Stimulated activated memory B cell treated with anti-CD40 and anti-IgM and Interleukin-4, amounts not matched to agents 10 μg/mL and 1 μg/mL and 100 μg/mL, for 72 hours (primary cell): ENCODE measurements at regions not wholly inside any gene's neighbourhood (a gene's known extent, or its start where the extent isn't known, plus 50 kb on each side); places are given as distances from the start of the nearest gene placed in this dataset.

Experiments used
- ATAC-seq: fragments of 150-1000 bp; cut with Tn5 transposase; 2 replicates; pipeline ENCODE4 v1.10.0; 2021
- H3K27ac Mint-ChIP-seq: one replicate; pipeline ENCODE4 v1.8.0; 2022; ENCODE audit warnings: mild to moderate bottlenecking, mixed read lengths
- H3K27me3 Mint-ChIP-seq: one replicate; pipeline ENCODE4 v1.8.0; 2022; ENCODE audit warnings: mixed read lengths
- H3K36me3 Mint-ChIP-seq: one replicate; pipeline ENCODE4 v1.8.0; 2022; ENCODE audit warnings: mixed read lengths
- H3K4me1 Mint-ChIP-seq: one replicate; pipeline ENCODE4 v1.8.0; 2022; ENCODE audit warnings: mixed read lengths
- H3K4me3 Mint-ChIP-seq: one replicate; pipeline ENCODE4 v1.8.0; 2022; ENCODE audit warnings: mild to moderate bottlenecking, moderate library complexity, mixed read lengths
- H3K9me3 Mint-ChIP-seq: one replicate; pipeline ENCODE4 v1.8.0; 2022; ENCODE audit warnings: mixed read lengths

- H3K4me3 Mint-ChIP-seq = no peak overlapping the region
- no peak overlapping the region for H3K27ac Mint-ChIP-seq
- no peaks in the 10 kb centered on the region for H3K27me3 Mint-ChIP-seq
These were observed 144.6 kb downstream of the TPH2 start for GRCh38 chr12:72082986-72083820.

GRCh38 chr12:72084061-72084460, 145.4 kb downstream of the TPH2 start:
- H3K9me3 Mint-ChIP-seq = peaks cover 3% of the 10 kb centered on the region
- H3K4me1 Mint-ChIP-seq = no peaks in the 10 kb centered on the region
- H3K27ac Mint-ChIP-seq = no peak overlapping the region
- H3K27me3 Mint-ChIP-seq = no peaks in the 10 kb centered on the region
- no peak overlapping the region for H3K4me3 Mint-ChIP-seq
- H3K36me3 Mint-ChIP-seq = no peaks in the 10 kb centered on the region
- no peak for ATAC-seq

More at GRCh38 chr12:72082986-72083820, 144.6 kb downstream of the TPH2 start:
- Mint-ChIP-seq H3K4me1 (no peaks in the 10 kb centered on the region), H3K36me3 (no peaks in the 10 kb centered on the region), H3K9me3 (peaks cover 3% of the 10 kb centered on the region)
- no peak for ATAC-seq

DNA sequence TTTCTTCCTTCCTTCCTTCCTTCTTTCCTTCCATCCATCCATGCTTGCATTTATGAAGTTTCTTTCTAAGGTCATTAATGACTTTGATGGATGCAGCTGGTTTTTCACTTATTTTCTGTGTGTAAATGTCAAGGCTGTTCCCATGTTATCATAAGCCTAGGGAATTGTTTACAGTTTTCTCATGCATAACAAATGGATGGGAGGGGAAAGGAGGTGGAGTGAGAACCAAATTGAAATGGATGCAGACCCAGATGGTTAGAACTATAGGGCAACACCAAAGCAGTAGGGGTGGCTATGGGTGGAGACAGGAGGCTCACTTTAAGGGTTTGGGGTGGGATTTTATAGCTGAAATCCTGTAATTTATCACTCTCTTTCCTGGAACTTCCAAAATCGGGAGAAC, 146.2 kb downstream of the TPH2 start:
- H3K4me3 Mint-ChIP-seq = no peak overlapping the region
- H3K27ac Mint-ChIP-seq = no peak overlapping the region
- H3K9me3 Mint-ChIP-seq = no peaks in the 10 kb centered on the region
- ATAC-seq = no peak
- no peaks in the 10 kb centered on the region for H3K4me1 Mint-ChIP-seq
- H3K36me3 Mint-ChIP-seq = no peaks in the 10 kb centered on the region
- no peaks in the 10 kb centered on the region for H3K27me3 Mint-ChIP-seq

- Mint-ChIP-seq H3K27ac (no peak overlapping the region), H3K4me3 (no peak overlapping the region), H3K36me3 (no peaks in the 10 kb centered on the region), H3K27me3 (no peaks in the 10 kb centered on the region), H3K4me1 (no peaks in the 10 kb centered on the region), H3K9me3 (peaks cover 11% of the 10 kb centered on the region)
- no peak for ATAC-seq
These were observed 151.0 kb downstream of the TPH2 start for GRCh38 chr12:72089678-72090077.

- Mint-ChIP-seq H3K27ac (no peak overlapping the region), H3K36me3 (no peaks in the 10 kb centered on the region), H3K4me3 (no peak overlapping the region), H3K27me3 (no peaks in the 10 kb centered on the region), H3K4me1 (no peaks in the 10 kb centered on the region), H3K9me3 (peaks cover 11% of the 10 kb centered on the region)
- no peak for ATAC-seq
These were observed 154.8 kb downstream of the TPH2 start for GRCh38 chr12:72093424-72093823.

DNA sequence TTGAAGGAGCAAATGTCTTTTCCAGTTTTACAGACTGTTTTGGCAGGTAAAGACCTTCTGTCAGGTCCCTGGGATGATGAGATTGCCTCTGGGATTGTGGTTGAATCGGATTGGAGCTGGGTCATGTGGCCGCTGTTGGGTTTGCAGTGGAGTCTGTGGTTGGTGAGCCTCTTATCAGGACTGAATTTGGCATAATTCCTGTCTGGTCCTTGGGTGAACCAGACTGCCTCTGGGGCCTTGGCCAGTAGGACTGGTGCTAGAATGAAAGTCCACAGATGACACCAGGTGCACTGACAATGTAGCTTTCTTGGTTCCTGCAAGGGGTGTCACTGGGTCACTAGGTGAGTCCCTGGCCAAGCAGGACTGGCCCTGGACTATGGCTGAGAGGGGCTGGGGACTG, 155.3 kb downstream of the TPH2 start:
- H3K9me3 Mint-ChIP-seq = peaks cover 11% of the 10 kb centered on the region
- H3K27ac Mint-ChIP-seq = no peak overlapping the region
- no peaks in the 10 kb centered on the region for H3K27me3 Mint-ChIP-seq
- H3K4me3 Mint-ChIP-seq = no peak overlapping the region
- no peak for ATAC-seq
- H3K4me1 Mint-ChIP-seq = no peaks in the 10 kb centered on the region
- H3K36me3 Mint-ChIP-seq = no peaks in the 10 kb centered on the region

- H3K36me3 Mint-ChIP-seq = no peaks in the 10 kb centered on the region
- ATAC-seq = no peak
These were observed 155.8 kb downstream of the TPH2 start for GRCh38 chr12:72094490-72094889.

GRCh38 chr12:72095025-72095424, 156.4 kb downstream of the TPH2 start:
- no peak for ATAC-seq

More at GRCh38 chr12:72094490-72094889, 155.8 kb downstream of the TPH2 start:
- H3K27ac Mint-ChIP-seq = no peak overlapping the region
- H3K27me3 Mint-ChIP-seq = no peaks in the 10 kb centered on the region
- H3K4me1 Mint-ChIP-seq = no peaks in the 10 kb centered on the region
- peaks cover 11% of the 10 kb centered on the region for H3K9me3 Mint-ChIP-seq
- no peak overlapping the region for H3K4me3 Mint-ChIP-seq

DNA sequence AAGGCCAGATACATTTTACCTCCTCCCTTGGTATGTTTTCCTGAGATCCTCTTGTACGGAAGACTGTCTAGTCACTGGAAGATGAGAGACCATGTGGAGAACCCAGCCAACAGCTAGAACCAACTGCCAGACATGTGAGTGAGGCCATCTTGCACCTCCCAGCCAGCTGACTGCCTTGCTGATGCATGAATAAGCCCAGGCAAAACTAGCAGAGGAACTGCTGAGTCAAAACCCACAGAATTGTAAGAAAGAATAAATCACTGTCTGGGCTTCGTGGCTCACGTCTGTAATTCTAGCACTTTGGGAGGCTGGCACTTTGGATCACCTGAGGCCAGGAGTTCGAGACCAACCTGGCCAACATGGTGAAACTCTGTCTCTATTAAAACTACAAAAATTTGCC, 160.0 kb downstream of the TPH2 start:
- Mint-ChIP-seq H3K27ac (no peak overlapping the region), H3K9me3 (peaks cover 7% of the 10 kb centered on the region), H3K4me3 (no peak overlapping the region), H3K36me3 (no peaks in the 10 kb centered on the region), H3K4me1 (no peaks in the 10 kb centered on the region), H3K27me3 (no peaks in the 10 kb centered on the region)
- no peak for ATAC-seq

More at GRCh38 chr12:72095025-72095424, 156.4 kb downstream of the TPH2 start:
- Mint-ChIP-seq H3K27me3 (no peaks in the 10 kb centered on the region), H3K4me1 (no peaks in the 10 kb centered on the region), H3K4me3 (no peak overlapping the region), H3K36me3 (no peaks in the 10 kb centered on the region), H3K9me3 (peaks cover 11% of the 10 kb centered on the region), H3K27ac (no peak overlapping the region)

DNA sequence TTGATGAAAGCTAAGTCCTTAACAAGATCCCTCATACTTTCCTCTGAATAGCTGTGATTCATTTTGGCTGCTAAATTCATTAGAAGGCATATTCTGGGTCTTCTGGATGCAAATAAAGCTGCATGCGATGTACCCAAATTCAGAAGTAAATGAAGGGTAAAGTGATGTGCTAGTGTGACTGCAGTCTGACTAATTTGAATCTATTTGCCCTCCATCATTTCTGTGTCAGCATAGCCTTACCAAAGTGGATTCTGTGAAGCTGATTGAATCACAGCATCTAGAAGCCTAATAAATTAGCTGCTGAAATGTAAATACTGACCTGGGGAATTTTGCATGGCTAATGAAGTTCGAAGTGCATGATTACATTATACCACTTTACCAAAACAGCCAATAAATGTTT, 162.2 kb downstream of the TPH2 start:
- Mint-ChIP-seq H3K36me3 (no peaks in the 10 kb centered on the region), H3K9me3 (no peaks in the 10 kb centered on the region), H3K27ac (no peak overlapping the region), H3K4me3 (no peak overlapping the region), H3K4me1 (no peaks in the 10 kb centered on the region), H3K27me3 (no peaks in the 10 kb centered on the region)
- ATAC-seq = no peak

DNA sequence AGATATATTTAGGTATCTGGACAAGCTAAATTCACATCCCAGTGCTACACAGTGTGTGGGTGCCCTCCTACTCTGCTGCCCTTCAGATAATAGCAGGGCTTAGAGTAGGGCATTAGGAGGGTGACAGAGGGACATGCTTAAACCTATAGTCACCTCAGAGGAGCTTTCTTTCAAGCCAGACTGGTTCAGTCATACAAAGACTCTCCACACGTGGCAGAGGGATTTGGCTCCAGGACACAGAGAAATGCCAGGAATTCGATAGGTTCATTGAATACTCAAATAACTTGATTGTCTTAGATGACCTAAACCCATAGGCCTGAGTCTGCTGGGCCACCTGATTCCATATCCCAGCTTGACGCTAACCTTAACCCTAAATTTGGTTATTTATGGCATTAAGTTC, 163.5 kb downstream of the TPH2 start:
- Mint-ChIP-seq H3K27me3 (no peaks in the 10 kb centered on the region), H3K27ac (no peak overlapping the region)

GRCh38 chr12:72105849-72106248, 166.3 kb upstream of the TRHDE start:
- no peaks in the 10 kb centered on the region for H3K9me3 Mint-ChIP-seq
- no peaks in the 10 kb centered on the region for H3K4me1 Mint-ChIP-seq
- H3K27ac Mint-ChIP-seq = no peak overlapping the region
- H3K36me3 Mint-ChIP-seq = no peaks in the 10 kb centered on the region
- H3K4me3 Mint-ChIP-seq = no peak overlapping the region
- no peak for ATAC-seq
- no peaks in the 10 kb centered on the region for H3K27me3 Mint-ChIP-seq

More for the DNA sequence above, 163.5 kb downstream of the TPH2 start:
- H3K9me3 Mint-ChIP-seq = no peaks in the 10 kb centered on the region
- no peaks in the 10 kb centered on the region for H3K4me1 Mint-ChIP-seq
- no peaks in the 10 kb centered on the region for H3K36me3 Mint-ChIP-seq
- H3K4me3 Mint-ChIP-seq = no peak overlapping the region
- no peak for ATAC-seq

DNA sequence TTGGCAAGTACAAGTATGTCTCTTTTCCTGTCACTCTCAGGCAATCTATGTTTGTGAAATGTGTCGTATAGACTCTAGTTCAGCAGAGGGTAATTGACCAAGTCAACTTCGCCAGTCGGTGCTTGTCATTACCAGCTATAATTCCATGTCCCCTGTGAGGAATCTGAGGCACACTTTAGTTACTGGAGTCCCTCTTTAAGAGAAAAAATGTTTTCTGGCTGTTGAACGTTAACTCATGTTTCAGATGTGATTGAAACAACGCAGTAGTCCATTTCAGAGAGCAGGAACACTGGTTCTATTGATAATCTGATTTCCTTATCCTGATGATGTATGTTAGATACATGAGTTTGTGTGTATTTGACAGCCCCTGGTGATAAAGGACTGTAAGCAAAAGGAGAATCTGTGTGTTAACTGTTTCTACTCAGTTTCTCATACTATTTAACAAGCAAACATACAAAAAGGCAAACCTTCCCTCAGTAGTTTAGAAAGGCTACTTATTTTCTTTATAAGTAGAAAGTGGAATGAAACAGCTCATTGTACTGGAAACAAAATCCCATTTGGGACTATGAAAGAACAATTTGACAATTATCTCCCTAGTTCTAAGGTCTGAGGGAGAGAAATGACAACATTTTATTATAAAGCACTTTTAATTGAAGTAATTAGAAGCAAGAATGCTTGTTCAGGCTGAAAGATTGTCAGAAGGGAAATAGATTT, 161.1 kb upstream of the TRHDE start:
- Mint-ChIP-seq H3K4me3 (no peak overlapping the region), H3K4me1 (no peaks in the 10 kb centered on the region), H3K9me3 (peaks cover 6% of the 10 kb centered on the region), H3K27ac (no peak overlapping the region), H3K36me3 (no peaks in the 10 kb centered on the region), H3K27me3 (no peaks in the 10 kb centered on the region)
- ATAC-seq = no peak

- ATAC-seq = no peak
- Mint-ChIP-seq H3K4me3 (no peak overlapping the region), H3K4me1 (no peaks in the 10 kb centered on the region), H3K9me3 (peaks cover 6% of the 10 kb centered on the region), H3K36me3 (no peaks in the 10 kb centered on the region), H3K27ac (no peak overlapping the region), H3K27me3 (no peaks in the 10 kb centered on the region)
These were observed 160.5 kb upstream of the TRHDE start for GRCh38 chr12:72111706-72112105.

GRCh38 chr12:72133497-72134055, 138.6 kb upstream of the TRHDE start:
- no peak overlapping the region for H3K27ac Mint-ChIP-seq
- H3K9me3 Mint-ChIP-seq = peaks cover 2% of the 10 kb centered on the region
- H3K27me3 Mint-ChIP-seq = no peaks in the 10 kb centered on the region
- no peak for ATAC-seq
- H3K4me1 Mint-ChIP-seq = no peaks in the 10 kb centered on the region
- no peaks in the 10 kb centered on the region for H3K36me3 Mint-ChIP-seq
- no peak overlapping the region for H3K4me3 Mint-ChIP-seq
